NCI-H1048 (cell line): ENCODE measurements at regions not wholly inside any gene's neighbourhood (a gene's known extent, or its start where the extent isn't known, plus 50 kb on each side); places are given as distances from the start of the nearest gene placed in this dataset.
A peak's percentile ranks its signal among the peaks of the same experiment; 100 is the strongest.

Source experiments
- DNase-seq: peaks from one replicate; lab custom pipeline; 2025; lab: John Stamatoyannopoulos, UW

DNA sequence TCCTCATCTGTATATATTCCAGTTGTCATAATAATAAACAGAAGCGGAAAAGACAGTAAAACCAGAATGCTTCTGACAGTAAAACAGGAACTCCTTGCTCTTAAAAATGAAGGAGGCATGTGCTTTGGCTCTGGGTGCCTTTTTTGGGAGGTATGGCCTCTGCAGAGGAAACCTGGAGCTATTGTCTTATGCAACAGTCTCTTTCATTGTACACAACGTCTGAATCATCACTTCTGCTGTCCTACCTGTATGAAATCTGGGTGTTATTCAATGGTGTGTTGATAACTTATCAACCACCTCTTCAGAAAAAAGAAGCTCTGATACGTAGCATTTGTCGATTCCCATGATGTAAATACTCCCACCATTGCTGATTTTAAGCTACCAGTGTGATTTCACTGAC lies 64.8 kb downstream of the CDCA7 start:
- no peak for DNase-seq

- no peak for DNase-seq
Measured at GRCh38 chr2:173424886-173425285, 70.2 kb downstream of the CDCA7 start.

DNA sequence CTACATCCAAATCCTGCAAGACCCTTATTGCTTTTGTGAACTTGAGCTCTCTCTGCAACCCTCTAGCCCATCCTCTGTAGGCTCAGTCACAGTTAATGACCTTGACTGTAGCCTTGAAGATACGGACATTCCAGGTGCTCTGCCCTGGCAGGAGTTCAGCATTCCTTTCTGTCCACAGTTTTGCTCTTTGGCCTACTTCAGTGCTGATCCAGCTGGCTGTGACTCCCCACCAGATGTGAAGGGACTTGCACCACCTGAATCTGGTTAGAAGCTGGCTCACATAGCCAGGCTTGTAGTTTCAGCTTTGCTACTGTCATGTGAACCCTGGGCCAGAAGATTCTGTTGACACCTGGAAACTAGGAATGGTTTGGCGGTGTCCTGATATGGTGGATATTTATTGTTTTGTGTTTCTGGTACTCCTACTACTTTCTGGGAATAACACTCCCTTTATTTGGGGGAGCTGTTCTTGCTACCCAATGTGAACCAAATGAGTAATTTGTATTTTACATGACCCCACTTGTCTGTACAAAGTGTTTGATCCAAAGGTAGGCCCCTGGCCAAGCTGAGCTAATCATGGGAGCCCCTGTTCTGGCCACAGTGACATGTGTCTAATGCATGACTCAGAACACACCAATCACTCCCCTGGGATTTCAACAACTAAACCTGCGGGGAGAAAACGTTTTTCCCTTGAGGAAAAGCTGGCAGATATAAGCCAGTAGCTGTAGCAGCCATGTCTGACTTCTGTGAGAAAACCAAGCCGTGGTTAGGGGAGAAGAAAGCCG lies 73.4 kb downstream of the CDCA7 start:
- no peak for DNase-seq

DNA sequence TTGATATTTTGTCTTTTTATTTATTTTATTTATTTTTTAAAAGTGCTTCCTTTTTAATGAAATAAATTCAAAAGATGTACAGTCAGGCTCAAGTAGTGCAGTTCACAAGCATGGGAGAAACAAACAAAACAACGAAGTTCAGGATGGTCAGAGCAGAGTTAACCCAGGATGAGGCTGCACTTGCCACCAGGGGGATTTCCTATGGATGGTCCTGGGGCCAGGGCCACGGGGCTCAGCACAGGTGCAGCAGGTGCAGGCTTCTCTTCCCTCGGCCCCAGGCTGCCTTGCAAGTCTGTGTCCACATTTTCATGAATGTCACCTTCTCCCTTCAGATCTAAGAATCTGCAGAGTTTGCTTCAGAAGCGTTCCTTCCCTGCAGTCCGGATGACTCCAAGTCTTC lies 76.5 kb downstream of the CDCA7 start:
- no peak for DNase-seq

GRCh38 chr2:173432049-173432754 lies 77.5 kb downstream of the CDCA7 start:
- DNase-seq = no peak

DNA sequence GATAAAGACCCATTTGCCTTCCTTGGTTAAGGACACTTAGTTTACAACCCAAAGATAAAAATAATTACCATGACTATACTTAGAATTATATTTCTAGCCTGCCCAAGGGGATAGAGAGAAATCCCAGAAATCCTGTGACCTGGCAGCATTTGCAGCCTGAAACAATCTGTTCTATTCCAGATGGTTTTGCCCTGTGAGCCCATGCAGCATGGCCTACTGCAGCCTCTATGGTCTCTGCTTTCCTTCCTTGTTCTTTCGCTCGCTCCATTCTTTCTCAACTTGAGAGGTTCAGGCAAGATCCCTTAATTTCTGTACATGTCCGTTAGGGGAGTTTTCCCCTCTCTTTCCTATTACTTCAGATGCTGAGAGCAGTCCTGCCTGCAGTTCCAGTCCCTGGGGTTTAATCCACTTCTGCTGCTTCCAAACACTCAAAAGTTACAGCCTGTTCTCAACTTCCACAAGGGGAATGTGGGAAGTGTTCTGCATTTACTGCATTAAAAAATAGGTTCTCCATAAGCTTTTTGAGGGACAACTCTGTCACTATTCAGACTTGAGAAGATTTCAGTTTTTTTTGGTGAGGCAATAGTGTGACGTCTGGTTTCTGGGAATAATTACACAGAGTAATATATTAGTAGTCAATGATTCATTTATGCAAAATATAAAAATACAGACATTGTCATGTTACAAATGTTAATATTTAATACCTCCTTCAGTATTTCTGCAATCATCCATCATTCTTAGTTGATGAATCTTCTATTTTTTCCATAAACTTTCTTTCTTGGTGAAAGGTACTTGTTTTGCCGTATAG lies 80.3 kb downstream of the CDCA7 start:
- no peak for DNase-seq

- DNase-seq = no peak
Measured at GRCh38 chr2:173435574-173435973, 80.9 kb downstream of the CDCA7 start.

GRCh38 chr2:173436088-173436487 lies 81.4 kb downstream of the CDCA7 start:
- DNase-seq = no peak

DNA sequence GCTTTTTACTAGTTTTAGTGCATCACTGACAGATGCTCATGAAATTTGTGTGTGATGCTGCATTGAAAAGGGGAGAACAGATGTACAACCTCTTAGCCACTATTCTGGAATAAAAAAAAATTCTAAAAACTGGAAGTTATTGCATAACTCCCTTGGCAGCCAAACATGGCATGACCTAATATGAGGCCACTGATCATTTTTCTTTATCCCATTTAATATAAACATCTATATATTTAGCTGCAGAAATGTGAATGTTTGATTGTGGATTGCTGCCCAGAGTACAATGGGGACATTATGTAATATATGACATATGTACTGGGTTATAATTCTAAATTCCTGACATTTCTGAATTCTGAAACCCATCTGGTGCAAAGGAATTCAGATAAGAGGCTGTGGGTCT lies 86.5 kb downstream of the CDCA7 start:
- no peak for DNase-seq

DNA sequence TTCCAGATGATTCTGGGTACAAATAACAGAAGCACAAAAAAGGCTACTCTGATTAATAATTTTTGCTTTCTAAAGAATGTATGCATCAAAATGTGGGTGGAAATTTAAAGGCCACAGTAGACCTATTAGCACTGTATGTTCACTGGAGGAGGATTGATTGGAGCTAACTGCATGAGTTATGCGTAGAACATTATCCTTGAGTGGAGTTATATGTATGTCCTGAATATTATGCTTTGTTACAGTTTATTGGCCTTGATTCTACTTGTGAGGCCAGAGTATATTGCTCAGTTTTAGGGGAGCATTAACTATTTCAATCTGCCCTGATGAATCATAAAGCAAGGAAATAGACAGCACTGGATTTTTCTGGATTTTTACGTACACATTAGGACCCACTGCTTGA lies 87.9 kb downstream of the CDCA7 start:
- DNase-seq = no peak

GRCh38 chr2:173446722-173447121 lies 92.0 kb downstream of the CDCA7 start:
- no peak for DNase-seq

DNA sequence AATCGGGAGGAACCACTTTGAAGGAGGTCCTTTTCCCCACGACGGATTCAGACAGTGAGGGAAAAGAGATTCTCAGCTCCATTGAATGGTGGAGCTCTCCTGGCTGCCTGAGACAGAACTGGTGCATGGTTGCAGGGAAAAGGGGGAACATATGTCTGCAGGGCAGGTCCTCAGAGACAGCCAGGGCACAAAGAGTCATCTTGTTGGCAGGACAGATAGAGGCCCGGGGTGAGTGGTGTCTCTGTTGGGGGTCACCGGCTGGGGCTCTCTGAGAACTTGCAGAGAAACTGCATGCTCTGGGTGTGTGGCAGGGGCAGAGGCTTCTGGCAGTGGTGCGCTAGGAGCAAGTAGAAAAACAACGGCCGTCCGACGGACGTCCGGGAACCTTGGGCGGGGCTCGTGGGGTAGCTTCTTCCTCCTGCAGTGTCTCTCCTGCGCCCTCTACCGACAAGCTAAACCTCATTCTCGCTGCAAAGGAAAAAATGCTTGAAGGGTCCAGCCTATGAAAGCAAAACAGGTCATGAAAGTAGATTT lies 94.3 kb downstream of the CDCA7 start:
- peak; percentile 81 for DNase-seq

DNA sequence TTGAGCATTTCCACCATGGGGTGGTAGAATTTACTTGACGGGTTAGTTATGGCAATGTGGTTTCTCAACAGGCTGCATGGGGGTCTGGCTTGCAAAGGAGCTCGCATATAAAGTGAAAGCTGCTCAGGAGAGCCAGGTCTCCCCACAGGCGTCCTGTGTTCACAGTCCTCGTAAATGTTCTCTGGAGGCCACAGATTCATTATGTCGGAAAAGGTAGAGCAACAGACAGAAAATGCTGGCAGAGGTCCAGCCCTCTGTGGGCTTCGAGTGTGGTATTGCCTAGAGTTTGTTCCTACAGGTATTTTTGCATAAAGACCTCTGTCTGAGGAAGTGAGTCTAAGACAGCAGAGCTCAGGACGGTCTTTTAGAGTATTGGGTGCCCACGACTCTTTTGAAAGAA lies 96.4 kb downstream of the CDCA7 start:
- no peak for DNase-seq

DNA sequence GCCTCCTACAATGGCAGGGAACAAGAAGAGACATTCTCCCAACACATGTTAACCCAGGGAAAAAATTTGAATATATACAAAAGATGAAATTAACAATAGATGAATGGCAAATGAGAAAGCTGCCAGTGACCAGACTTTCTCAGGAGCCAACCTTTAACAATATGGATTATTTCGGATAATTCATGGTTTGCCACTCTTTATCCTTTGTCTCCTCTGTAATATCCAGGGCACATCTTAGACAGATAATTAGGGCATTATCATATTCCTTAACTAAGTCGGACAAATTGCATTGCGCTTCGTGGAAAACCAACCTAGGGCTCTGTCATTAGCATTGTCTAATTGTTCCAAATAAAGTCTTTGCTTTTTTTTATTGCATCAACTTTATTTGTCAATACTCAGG lies 97.3 kb downstream of the CDCA7 start:
- DNase-seq = no peak

DNA sequence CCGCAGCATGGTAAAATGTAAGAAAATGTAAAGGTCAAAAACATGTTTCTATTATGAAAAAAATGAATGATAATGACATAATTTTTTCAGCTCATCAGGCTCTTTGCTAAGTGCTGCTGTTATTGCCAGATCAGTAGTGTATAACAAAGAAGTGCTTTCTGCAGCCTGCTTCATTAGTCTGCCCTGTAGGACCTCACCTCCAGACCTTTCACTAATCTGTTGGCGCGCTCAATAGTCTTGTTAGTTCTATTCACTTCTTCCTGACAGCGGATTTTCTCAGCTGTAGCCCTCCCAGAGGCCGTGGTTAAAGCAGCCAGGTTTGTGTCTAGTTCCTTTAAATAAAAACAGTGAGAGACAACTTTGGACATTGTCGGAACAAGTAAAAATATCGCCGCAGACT lies 97.7 kb downstream of the CDCA7 start:
- DNase-seq = no peak

DNA sequence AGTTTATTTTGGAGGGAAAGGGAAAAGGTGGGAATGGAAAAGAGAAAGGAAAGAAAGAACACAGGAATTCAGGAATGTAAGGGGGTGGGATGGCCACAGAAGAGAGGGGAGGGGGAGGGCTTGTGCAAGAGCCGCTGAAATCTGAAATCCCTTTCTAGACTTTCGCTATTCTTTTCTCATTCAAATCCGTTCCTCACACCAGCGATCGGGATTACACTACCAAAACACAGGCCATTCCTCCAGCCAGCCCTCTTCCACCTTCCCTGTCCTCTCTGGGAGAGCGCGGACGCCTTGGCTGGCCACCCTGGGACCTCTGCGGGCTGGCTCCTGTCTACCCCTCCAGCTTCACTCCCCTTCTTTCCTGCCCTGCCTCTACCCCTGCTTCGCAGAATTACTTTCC lies 102.3 kb downstream of the CDCA7 start:
- DNase-seq = no peak

GRCh38 chr2:173457366-173457765 lies 102.7 kb downstream of the CDCA7 start:
- DNase-seq = no peak

- no peak for DNase-seq
Measured at GRCh38 chr2:173458991-173459780, 104.5 kb downstream of the CDCA7 start.

GRCh38 chr2:173462892-173463840 lies 108.5 kb downstream of the CDCA7 start:
- DNase-seq = no peak

GRCh38 chr2:173463846-173464245 lies 109.2 kb downstream of the CDCA7 start:
- no peak for DNase-seq

DNA sequence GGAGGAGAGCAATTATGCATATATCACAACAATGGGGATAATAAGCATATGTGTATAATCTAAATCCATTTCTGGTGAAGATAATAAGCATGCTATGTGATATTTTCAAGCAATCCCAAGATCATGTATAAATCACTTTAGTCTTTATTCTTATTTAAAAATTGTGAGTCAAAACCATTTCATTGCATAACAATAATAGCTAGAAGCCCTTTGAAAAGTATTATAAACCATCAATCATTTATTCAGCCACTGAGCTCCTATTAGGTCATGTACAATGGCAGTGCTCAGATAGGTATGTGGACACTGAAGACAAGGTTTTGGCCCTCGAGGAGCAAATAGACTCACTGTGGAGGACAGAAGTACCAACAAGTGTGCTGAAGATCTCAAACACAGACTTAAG lies 113.1 kb downstream of the CDCA7 start:
- no peak for DNase-seq
